Glutamatergic neuron (in vitro differentiated cells): ENCODE measurements at regions not wholly inside any gene's neighbourhood (a gene's known extent, or its start where the extent isn't known, plus 50 kb on each side); places are given as distances from the start of the nearest gene placed in this dataset.

ENCODE experiments used
- DNase-seq: peaks from one replicate; pipeline ENCODE4 v3.0.0; 2022
- H3K27ac Mint-ChIP-seq: one replicate; pipeline ENCODE4 v1.8.0; 2020; ENCODE audit warnings: mild to moderate bottlenecking, mixed read lengths, inconsistent platforms; ENCODE audit not compliant: unreplicated experiment
- H3K27me3 Mint-ChIP-seq: one replicate; pipeline ENCODE4 v1.8.0; 2020; ENCODE audit warnings: mild to moderate bottlenecking, moderate library complexity, mixed read lengths, inconsistent platforms; ENCODE audit not compliant: unreplicated experiment
- H3K36me3 Mint-ChIP-seq: one replicate; pipeline ENCODE4 v1.8.0; 2020; ENCODE audit warnings: mild to moderate bottlenecking, mixed read lengths, inconsistent platforms; ENCODE audit not compliant: unreplicated experiment
- H3K4me1 Mint-ChIP-seq: one replicate; pipeline ENCODE4 v1.8.0; 2020; ENCODE audit warnings: mild to moderate bottlenecking, low read depth, mixed read lengths, inconsistent platforms; ENCODE audit not compliant: unreplicated experiment
- H3K4me3 Mint-ChIP-seq: one replicate; pipeline ENCODE4 v1.8.0; 2020; ENCODE audit warnings: mild to moderate bottlenecking, mixed read lengths, inconsistent platforms; ENCODE audit not compliant: unreplicated experiment
- H3K9me3 Mint-ChIP-seq: one replicate; pipeline ENCODE4 v1.8.0; 2020; ENCODE audit warnings: mild to moderate bottlenecking, moderate library complexity, mixed read lengths, inconsistent platforms; ENCODE audit not compliant: unreplicated experiment
- TF ChIP-seq, protein P1 (sequence below): fragments of 200-600 bp; sonication (generic); IDR thresholded peaks from one replicate; pipeline ENCODE4 v1.5.0; 2021; ENCODE audit not compliant: partially characterized antibody, unreplicated experiment

GRCh38 chr2:18346874-18347273 lies 213.6 kb downstream of the RDH14 start:
- Mint-ChIP-seq H3K9me3 (peaks cover 4% of the 10 kb centered on the region), H3K4me3 (no peak overlapping the region), H3K27ac (no peak overlapping the region), H3K4me1 (peaks cover 14% of the 10 kb centered on the region), H3K27me3 (no peaks in the 10 kb centered on the region), H3K36me3 (no peaks in the 10 kb centered on the region)
- TF ChIP-seq, protein P1, sequence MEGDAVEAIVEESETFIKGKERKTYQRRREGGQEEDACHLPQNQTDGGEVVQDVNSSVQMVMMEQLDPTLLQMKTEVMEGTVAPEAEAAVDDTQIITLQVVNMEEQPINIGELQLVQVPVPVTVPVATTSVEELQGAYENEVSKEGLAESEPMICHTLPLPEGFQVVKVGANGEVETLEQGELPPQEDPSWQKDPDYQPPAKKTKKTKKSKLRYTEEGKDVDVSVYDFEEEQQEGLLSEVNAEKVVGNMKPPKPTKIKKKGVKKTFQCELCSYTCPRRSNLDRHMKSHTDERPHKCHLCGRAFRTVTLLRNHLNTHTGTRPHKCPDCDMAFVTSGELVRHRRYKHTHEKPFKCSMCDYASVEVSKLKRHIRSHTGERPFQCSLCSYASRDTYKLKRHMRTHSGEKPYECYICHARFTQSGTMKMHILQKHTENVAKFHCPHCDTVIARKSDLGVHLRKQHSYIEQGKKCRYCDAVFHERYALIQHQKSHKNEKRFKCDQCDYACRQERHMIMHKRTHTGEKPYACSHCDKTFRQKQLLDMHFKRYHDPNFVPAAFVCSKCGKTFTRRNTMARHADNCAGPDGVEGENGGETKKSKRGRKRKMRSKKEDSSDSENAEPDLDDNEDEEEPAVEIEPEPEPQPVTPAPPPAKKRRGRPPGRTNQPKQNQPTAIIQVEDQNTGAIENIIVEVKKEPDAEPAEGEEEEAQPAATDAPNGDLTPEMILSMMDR, result no peak
- no peak for DNase-seq

GRCh38 chr2:18346344-18346743 lies 214.1 kb downstream of the RDH14 start:
- TF ChIP-seq, protein P1, result no peak
- no peaks in the 10 kb centered on the region for H3K36me3 Mint-ChIP-seq
- peak overlapping the region; percentile 57 for H3K27ac Mint-ChIP-seq
- DNase-seq, result no peak
- H3K9me3 Mint-ChIP-seq, result peaks cover 4% of the 10 kb centered on the region
- no peaks in the 10 kb centered on the region for H3K27me3 Mint-ChIP-seq
- no peak overlapping the region for H3K4me3 Mint-ChIP-seq
- H3K4me1 Mint-ChIP-seq, result peaks cover 14% of the 10 kb centered on the region

DNA sequence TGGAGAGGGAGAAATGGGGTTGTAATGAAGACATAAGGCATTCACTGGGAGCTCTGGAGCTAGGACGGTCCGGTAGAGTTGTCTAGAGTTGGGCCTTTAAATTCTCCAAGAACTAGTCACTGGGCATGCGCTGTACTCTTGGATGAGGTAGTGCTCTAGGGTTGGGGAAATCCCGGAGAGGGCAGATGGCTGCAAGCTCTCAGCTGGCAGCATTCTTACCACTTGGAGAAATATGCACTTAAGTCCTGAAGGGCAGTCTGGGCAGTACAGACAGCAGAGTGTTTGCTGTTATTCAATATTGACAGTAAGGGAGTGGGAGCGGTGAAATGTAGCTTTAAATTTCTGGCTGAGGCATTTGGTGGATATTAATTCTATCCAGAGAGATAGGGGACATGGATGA lies 214.6 kb downstream of the RDH14 start:
- no peaks in the 10 kb centered on the region for H3K36me3 Mint-ChIP-seq
- peak; percentile 46 for DNase-seq
- peaks cover 14% of the 10 kb centered on the region for H3K4me1 Mint-ChIP-seq
- TF ChIP-seq, protein P1, result no peak
- peaks cover 1% of the 10 kb centered on the region for H3K9me3 Mint-ChIP-seq
- H3K27me3 Mint-ChIP-seq, result no peaks in the 10 kb centered on the region
- H3K4me3 Mint-ChIP-seq, result peak overlapping the region; percentile 0
- peak overlapping the region; percentile 57 for H3K27ac Mint-ChIP-seq

DNA sequence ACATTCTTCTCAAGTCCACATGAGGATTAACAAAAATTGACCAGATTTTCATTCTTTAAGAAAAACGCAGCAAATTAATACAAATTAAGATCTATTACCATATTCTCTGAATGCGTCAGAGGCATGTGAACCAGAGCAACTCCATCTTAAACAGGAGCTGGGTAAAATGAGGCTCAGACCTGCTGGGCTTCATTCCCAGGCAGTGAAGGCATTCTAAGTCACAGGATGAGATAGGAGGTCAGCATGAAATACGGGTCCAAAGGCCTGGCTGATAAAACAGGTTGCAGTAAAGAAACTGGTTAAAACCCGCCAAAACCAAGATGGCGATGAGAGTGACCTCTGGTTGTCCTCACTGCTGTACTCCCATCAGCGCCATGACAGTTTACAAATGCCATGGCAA lies 217.6 kb downstream of the RDH14 start:
- H3K27me3 Mint-ChIP-seq, result no peaks in the 10 kb centered on the region

GRCh38 chr2:18339326-18339725 lies 221.1 kb downstream of the RDH14 start:
- no peak for DNase-seq
- Mint-ChIP-seq H3K36me3 (no peaks in the 10 kb centered on the region), H3K4me1 (no peaks in the 10 kb centered on the region), H3K27ac (no peak overlapping the region), H3K4me3 (no peak overlapping the region), H3K27me3 (no peaks in the 10 kb centered on the region), H3K9me3 (no peaks in the 10 kb centered on the region)
- TF ChIP-seq, protein P1, result no peak

More for the DNA sequence above, 217.6 kb downstream of the RDH14 start:
- TF ChIP-seq, protein P1, result no peak
- peaks cover 14% of the 10 kb centered on the region for H3K4me1 Mint-ChIP-seq
- no peak overlapping the region for H3K27ac Mint-ChIP-seq
- H3K4me3 Mint-ChIP-seq, result no peak overlapping the region
- no peaks in the 10 kb centered on the region for H3K36me3 Mint-ChIP-seq
- H3K9me3 Mint-ChIP-seq, result no peaks in the 10 kb centered on the region
- DNase-seq, result no peak
